Activated CD8-positive, alpha-beta T cell treated with anti-CD3 and anti-CD28 coated beads for 36 hours (primary cell): ENCODE measurements at regions not wholly inside any gene's neighbourhood (a gene's known extent, or its start where the extent isn't known, plus 50 kb on each side); places are given as distances from the start of the nearest gene placed in this dataset.

Experiments used
- ATAC-seq: fragments of 200-7000 bp; cut with Tn5 transposase; one replicate; pipeline ENCODE4 v1.10.0; 2021; ENCODE audit warnings: mild to moderate bottlenecking, moderate library complexity
- CTCF ChIA-PET: fragments of 350-600 bp; sonication (Branson Sonifier 250); formaldehyde crosslinking; loops from one replicate; lab custom pipeline; 2021; ENCODE audit warnings: antibody characterized with exemption; lab: Charles Lee
- POLR2A ChIA-PET: fragments of 350-600 bp; sonication (Branson Sonifier 250); formaldehyde crosslinking; loops from one replicate; lab custom pipeline; 2021; ENCODE audit warnings: antibody characterized with exemption; lab: Charles Lee
- DNase-seq: peaks from one replicate; pipeline ENCODE4 v3.0.0-alpha.2; 2020
- H3K27ac Mint-ChIP-seq: one replicate; pipeline ENCODE4 v1.8.0; 2021; ENCODE audit warnings: mild to moderate bottlenecking, mixed read lengths
- H3K27me3 Mint-ChIP-seq: one replicate; pipeline ENCODE4 v1.8.0; 2021; ENCODE audit warnings: mixed read lengths
- H3K36me3 Mint-ChIP-seq: one replicate; pipeline ENCODE4 v1.8.0; 2021; ENCODE audit warnings: low read depth, mixed read lengths
- H3K4me1 Mint-ChIP-seq: one replicate; pipeline ENCODE4 v1.8.0; 2021; ENCODE audit warnings: low read depth, mixed read lengths
- H3K4me3 Mint-ChIP-seq: one replicate; pipeline ENCODE4 v1.8.0; 2021; ENCODE audit warnings: mild to moderate bottlenecking, moderate library complexity, mixed read lengths
- H3K9me3 Mint-ChIP-seq: one replicate; pipeline ENCODE4 v1.8.0; 2021; ENCODE audit warnings: mixed read lengths
- intact Hi-C: fragments of 100-400 bp; cut with micrococcal nuclease; formaldehyde crosslinking; loops from one replicate; pipeline ENCODE4 v1.10.0; 2022
- TF ChIP-seq, protein P1 (sequence below): fragments of 200-600 bp; IDR thresholded peaks from one replicate; pipeline ENCODE4 v1.8.0; 2022; ENCODE audit warnings: antibody characterized with exemption, mild to moderate bottlenecking

DNA sequence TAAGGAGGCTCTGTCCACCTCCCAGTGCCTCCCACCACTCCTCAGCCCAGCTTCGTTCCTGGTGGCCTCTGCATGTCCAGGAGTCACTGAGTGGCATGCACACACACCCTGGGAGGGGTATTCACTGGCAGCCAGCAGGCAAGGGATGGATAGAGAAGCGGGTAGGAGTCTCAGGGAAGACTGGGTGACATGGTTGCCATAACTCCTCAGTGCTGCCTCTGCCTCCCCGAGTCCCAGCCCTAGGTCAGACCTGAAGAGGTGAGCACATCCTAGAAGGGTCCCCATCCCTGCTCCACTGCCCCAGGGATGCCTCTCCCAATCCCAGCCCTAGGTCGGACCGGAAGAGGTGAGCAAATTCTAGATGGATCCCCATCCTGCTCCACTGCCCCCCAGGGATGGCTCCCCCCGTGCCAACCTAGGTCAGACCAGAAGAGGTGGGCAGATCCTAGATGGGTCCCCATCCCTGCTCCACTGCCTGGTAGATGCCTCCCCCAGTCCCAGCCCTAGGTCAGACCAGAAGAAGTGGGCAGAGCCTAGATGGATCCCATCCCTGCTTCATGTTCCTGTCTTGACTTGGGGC lies 197.0 kb downstream of the IRF8 start:
- intact Hi-C loops = no loop called here
- Mint-ChIP-seq H3K9me3 (no peaks in the 10 kb centered on the region), H3K27ac (no peak overlapping the region), H3K27me3 (peaks cover 5% of the 10 kb centered on the region), H3K36me3 (no peaks in the 10 kb centered on the region), H3K4me1 (no peaks in the 10 kb centered on the region), H3K4me3 (no peak overlapping the region)
- DNase-seq (no peak), ATAC-seq (no peak)
- POLR2A ChIA-PET = no interaction called here
- CTCF ChIA-PET = no interaction called here
- TF ChIP-seq, protein P1, sequence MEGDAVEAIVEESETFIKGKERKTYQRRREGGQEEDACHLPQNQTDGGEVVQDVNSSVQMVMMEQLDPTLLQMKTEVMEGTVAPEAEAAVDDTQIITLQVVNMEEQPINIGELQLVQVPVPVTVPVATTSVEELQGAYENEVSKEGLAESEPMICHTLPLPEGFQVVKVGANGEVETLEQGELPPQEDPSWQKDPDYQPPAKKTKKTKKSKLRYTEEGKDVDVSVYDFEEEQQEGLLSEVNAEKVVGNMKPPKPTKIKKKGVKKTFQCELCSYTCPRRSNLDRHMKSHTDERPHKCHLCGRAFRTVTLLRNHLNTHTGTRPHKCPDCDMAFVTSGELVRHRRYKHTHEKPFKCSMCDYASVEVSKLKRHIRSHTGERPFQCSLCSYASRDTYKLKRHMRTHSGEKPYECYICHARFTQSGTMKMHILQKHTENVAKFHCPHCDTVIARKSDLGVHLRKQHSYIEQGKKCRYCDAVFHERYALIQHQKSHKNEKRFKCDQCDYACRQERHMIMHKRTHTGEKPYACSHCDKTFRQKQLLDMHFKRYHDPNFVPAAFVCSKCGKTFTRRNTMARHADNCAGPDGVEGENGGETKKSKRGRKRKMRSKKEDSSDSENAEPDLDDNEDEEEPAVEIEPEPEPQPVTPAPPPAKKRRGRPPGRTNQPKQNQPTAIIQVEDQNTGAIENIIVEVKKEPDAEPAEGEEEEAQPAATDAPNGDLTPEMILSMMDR = no peak

DNA sequence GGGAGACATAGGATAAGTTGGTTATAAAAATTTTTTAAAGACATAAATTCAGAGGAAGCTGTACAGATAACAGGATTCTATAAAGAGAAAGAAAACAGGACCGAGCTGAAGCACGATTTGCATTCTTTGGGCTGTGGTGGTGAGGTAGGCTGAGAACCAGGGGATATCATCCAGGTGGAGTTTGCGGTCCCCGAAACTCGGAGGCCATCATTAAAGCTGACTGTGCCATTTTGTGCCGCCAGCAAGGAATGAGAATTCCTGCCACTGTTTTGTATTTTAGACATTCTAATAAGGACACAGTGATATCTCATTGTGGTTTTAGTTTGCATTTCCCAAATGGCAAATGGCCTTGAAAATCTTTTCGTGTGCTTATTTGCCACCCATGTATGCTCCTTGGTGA lies 197.9 kb downstream of the IRF8 start:
- TF ChIP-seq, protein P1 = no peak
- no peak overlapping the region for H3K4me3 Mint-ChIP-seq
- no peak for DNase-seq
- CTCF ChIA-PET = no interaction called here
- no peak for ATAC-seq
- H3K9me3 Mint-ChIP-seq = no peaks in the 10 kb centered on the region
- POLR2A ChIA-PET = no interaction called here
- H3K36me3 Mint-ChIP-seq = no peaks in the 10 kb centered on the region
- H3K27me3 Mint-ChIP-seq = peaks cover 5% of the 10 kb centered on the region
- no peaks in the 10 kb centered on the region for H3K4me1 Mint-ChIP-seq
- intact Hi-C loops = no loop called here
- H3K27ac Mint-ChIP-seq = no peak overlapping the region

DNA sequence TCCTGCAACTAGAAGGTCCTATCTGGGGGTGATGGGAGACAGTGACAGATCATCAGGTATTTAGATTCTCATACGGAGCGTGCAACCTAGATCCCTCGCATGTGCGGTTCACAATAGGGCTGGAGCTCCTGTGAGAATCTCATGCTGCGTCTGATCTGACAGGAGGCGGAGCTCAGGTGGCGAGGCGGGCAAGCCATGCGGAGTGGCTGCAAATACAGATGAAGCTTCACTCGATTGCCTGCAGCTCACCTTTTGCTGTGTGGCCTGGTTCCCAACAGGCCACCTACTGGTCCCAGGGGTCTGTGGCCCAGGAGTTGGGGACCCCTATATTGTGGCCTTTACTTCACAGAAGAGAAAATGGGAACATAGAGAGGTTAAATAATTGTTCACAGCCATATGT lies 200.4 kb downstream of the IRF8 start:
- no peaks in the 10 kb centered on the region for H3K9me3 Mint-ChIP-seq
- H3K27me3 Mint-ChIP-seq = peaks cover 5% of the 10 kb centered on the region
- POLR2A ChIA-PET = no interaction called here
- no peaks in the 10 kb centered on the region for H3K4me1 Mint-ChIP-seq
- H3K36me3 Mint-ChIP-seq = no peaks in the 10 kb centered on the region
- no peak overlapping the region for H3K27ac Mint-ChIP-seq
- CTCF ChIA-PET = no interaction called here
- no peak overlapping the region for H3K4me3 Mint-ChIP-seq
- ATAC-seq (no peak), DNase-seq (no peak)
- intact Hi-C loops = no loop called here
- TF ChIP-seq, protein P1 = no peak

DNA sequence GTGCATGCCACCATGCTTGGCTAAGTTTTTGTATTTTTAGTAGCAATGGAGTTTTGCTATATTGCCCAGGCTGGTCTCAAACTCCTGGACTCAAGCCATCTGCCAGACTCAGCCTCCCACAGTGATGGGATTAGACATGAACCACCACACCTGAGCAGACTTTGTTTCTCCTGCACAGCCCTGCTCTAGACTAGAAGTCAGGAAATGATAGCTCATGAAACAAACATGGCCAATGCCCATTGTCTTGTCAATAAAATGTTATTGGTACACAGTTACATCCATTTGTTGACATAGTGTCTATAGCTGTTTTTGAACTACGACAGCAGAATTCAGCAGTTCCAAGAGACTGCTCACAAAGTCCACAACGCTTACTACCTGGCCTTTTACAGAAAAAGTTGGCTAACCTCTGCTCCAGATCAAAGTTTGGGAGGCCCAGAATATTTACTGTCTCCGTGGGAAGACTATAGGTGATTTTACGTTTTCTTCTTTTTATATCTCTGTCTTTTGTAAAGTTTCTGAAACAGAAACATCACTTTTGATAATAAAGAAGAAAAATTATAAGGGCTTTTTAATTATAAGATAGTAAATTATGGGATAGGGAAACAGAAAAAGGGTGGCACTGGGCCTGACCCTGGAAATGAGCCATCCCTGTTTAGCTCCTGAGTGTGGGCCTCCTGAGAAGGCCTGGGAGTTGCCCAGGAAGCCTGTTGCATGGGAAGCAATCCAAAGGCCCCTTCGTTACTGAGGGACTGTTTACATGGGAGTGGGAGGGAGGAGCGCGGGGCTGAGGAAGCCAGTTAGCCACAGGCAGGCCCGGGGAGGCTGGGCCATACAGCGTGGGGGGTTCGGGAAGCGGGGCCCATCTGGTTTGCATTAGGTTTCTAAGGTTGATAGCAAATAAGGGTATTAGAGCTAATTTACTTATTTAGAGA lies 201.5 kb downstream of the IRF8 start:
- H3K4me1 Mint-ChIP-seq = no peaks in the 10 kb centered on the region
- no peak overlapping the region for H3K4me3 Mint-ChIP-seq
- H3K27me3 Mint-ChIP-seq = peaks cover 5% of the 10 kb centered on the region
- no peak overlapping the region for H3K27ac Mint-ChIP-seq
- CTCF ChIA-PET = interaction anchor here (0.9 kb wide), 1 partner anchor 1128 kb away, joined by 3 read pairs; no protein-coding TSS in a partner anchor
- DNase-seq = no peak
- H3K9me3 Mint-ChIP-seq = no peaks in the 10 kb centered on the region
- H3K36me3 Mint-ChIP-seq = no peaks in the 10 kb centered on the region
- TF ChIP-seq, protein P1 = no peak
- intact Hi-C loops = no loop called here
- POLR2A ChIA-PET = no interaction called here
- no peak for ATAC-seq
